Uterus (tissue), 2 donors: ENCODE measurements at regions not wholly inside any gene's neighbourhood (a gene's known extent, or its start where the extent isn't known, plus 50 kb on each side); places are given as distances from the start of the nearest gene placed in this dataset.

ENCODE experiments used
- CTCF ChIP-seq, 4 experiments: fragments of 200-600 bp in 2 of 4; fragments of 450-650 bp in 2 of 4; sonication (generic) in 2 of 4; IDR thresholded peaks; one replicate each; pipeline ENCODE4 v1.5.1; 2016 to 2019; ENCODE audit warnings: antibody characterized with exemption in 4 of 4, mild to moderate bottlenecking in 2 of 4, moderate library complexity in 1 of 4
- POLR2A ChIP-seq, 2 donors: fragments of 450-650 bp; IDR thresholded peaks; one replicate each; pipeline ENCODE4 v1.6.1; 2016; ENCODE audit warnings: antibody characterized with exemption in 2 of 2, mild to moderate bottlenecking in 1 of 2, moderate library complexity in 1 of 2

- TF ChIP-seq POLR2A (IDR thresholded peaks at IDR 0.05) (no peak), CTCF (IDR thresholded peaks at IDR 0.05) (no peak)
Measured at GRCh38 chr2:139078376-139078775, 298.2 kb upstream of the NXPH2 start.
